GM12878 (cell line): ENCODE measurements at regions not wholly inside any gene's neighbourhood (a gene's known extent, or its start where the extent isn't known, plus 50 kb on each side); places are given as distances from the start of the nearest gene placed in this dataset.
"Not testable (repeated sequence)": the region's sequence is repeated elsewhere in the genome, so short reads cannot be mapped to it uniquely, and the experiment has no call there.

ENCODE experiments used
- ATAC-seq: fragments of 200-7000 bp; cut with Tn5 transposase; 3 replicates; pipeline ENCODE4 v1.9.1; 2020; ENCODE audit warnings: mild to moderate bottlenecking, moderate library complexity
- BruUV-seq: library from RNA; stranded (reverse); fragments of 400-500 nt; replicated peaks from 2 replicates; lab custom pipeline; 2021; lab: Mats Ljungman, UMichigan
- CTCF ChIA-PET: fragments of 300-600 bp; sonication (Branson Sonifier 250); formaldehyde crosslinking; extraction: SDS; loops from one replicate; lab custom pipeline; 2021; ENCODE audit warnings: inconsistent platforms; lab: Yijun Ruan, JAX
- POLR2A ChIA-PET: fragments of 350-600 bp; formaldehyde crosslinking; extraction: SDS; loops from one replicate; lab custom pipeline; 2021; ENCODE audit warnings: inconsistent platforms; lab: Charles Lee
- RAD21 ChIA-PET: fragments of 300-600 bp; sonication (Branson Sonifier 250); formaldehyde crosslinking; loops from one replicate; lab custom pipeline; 2023; ENCODE audit warnings: antibody characterized with exemption; ENCODE audit not compliant: unreplicated experiment; lab: Charles Lee
- SMC1A ChIA-PET: fragments of 300-600 bp; sonication (Branson Sonifier 250); formaldehyde crosslinking; loops from one replicate; lab custom pipeline; 2023; ENCODE audit not compliant: unreplicated experiment, uncharacterized antibody; lab: Charles Lee
- DNase-seq: peaks from one replicate; pipeline ENCODE4 v3.0.0-alpha.2; 2011; ENCODE audit warnings: low read depth, low spot score
- FAIRE-seq: peaks from 3 replicates; lab custom pipeline; 2011; peaks lifted over from hg19 to GRCh38; lab: Jason Lieb, UNC
- H2AFZ ChIP-seq: 2 replicates; pipeline ENCODE4 v1.6.0; 2011; ENCODE audit warnings: low read depth, low read length, control low read depth; ENCODE audit not compliant: control insufficient read depth
- H3K27ac ChIP-seq: 2 replicates; pipeline ENCODE4 v1.5.1; 2011; ENCODE audit warnings: control low read depth; ENCODE audit not compliant: control insufficient read depth, insufficient read depth
- H3K27me3 ChIP-seq, 2 experiments: replicated peaks in 1 of 2; 2 replicates each; pipeline versions ENCODE4 v1.6.0 to v1.6.1; 2011; ENCODE audit warnings: low read length in 1 of 2; ENCODE audit not compliant: control insufficient read depth in 2 of 2, insufficient read depth in 2 of 2
- H3K36me3 ChIP-seq, 2 experiments: 2 replicates each; pipeline ENCODE4 v1.5.1; 2011; ENCODE audit warnings: low read length in 1 of 2; ENCODE audit not compliant: control insufficient read depth in 2 of 2, insufficient read depth in 2 of 2
- H3K4me1 ChIP-seq: 2 replicates; pipeline ENCODE4 v1.6.1; 2011; ENCODE audit warnings: mild to moderate bottlenecking, low read length, moderate library complexity, mixed read lengths; ENCODE audit not compliant: control insufficient read depth, insufficient read depth
- H3K4me2 ChIP-seq: 2 replicates; pipeline ENCODE4 v1.6.0; 2011; ENCODE audit warnings: control low read depth; ENCODE audit not compliant: control insufficient read depth, insufficient read depth
- H3K4me3 ChIP-seq: fragments of 200-600 bp; sonication (generic); 2 replicates; pipeline ENCODE4 v1.5.1; 2016
- H3K79me2 ChIP-seq: 2 replicates; pipeline ENCODE4 v1.6.0; 2011; ENCODE audit warnings: low read length; ENCODE audit not compliant: control insufficient read depth, insufficient read depth
- H3K9ac ChIP-seq: 2 replicates; pipeline ENCODE4 v1.8.0; 2011; ENCODE audit warnings: low read length, control low read depth, mixed read lengths; ENCODE audit not compliant: control insufficient read depth, insufficient read depth
- H3K9me3 ChIP-seq: replicated peaks from 3 replicates; pipeline ENCODE4 v1.5.1; 2011; ENCODE audit warnings: mild to moderate bottlenecking, low read length; ENCODE audit not compliant: control insufficient read depth, insufficient read depth
- H4K20me1 ChIP-seq: 2 replicates; pipeline ENCODE4 v1.6.0; 2011; ENCODE audit not compliant: control insufficient read depth, insufficient read depth
- CTCF ChIP-seq, 3 experiments: IDR thresholded peaks in 2 of 3; conservative IDR thresholded peaks in 1 of 3; 2 replicates each; pipeline ENCODE4 v1.5.1; 2011; ENCODE audit warnings: low read depth in 3 of 3, low read length in 3 of 3, mild to moderate bottlenecking in 3 of 3, control low read depth in 2 of 3, moderate library complexity in 2 of 3, inconsistent platforms in 1 of 3, mixed read lengths in 1 of 3; ENCODE audit not compliant: control insufficient read depth in 2 of 3, insufficient read depth in 1 of 3; ENCODE audit errors: extremely low read depth in 1 of 3
- RAD21 ChIP-seq: IDR thresholded peaks from 2 replicates; pipeline ENCODE4 v1.6.1; 2011; ENCODE audit warnings: mild to moderate bottlenecking, low read depth, low read length, moderate library complexity; ENCODE audit not compliant: insufficient read depth
- SMC3 ChIP-seq: IDR thresholded peaks from 2 replicates; pipeline ENCODE4 v1.6.1; 2011; ENCODE audit warnings: low read length, improper control_type of control experiment, borderline replicate concordance
- WGBS: methylation state at CpG from one replicate; pipeline ENCODE4 v1.1.6; 2016; ENCODE audit warnings: low lambda C conversion rate; ENCODE audit not compliant: insufficient replicate concordance, insufficient coverage; ENCODE audit errors: missing lambda C conversion rate; 5-methylcytosine and 5-hydroxymethylcytosine counted together
- in situ Hi-C: fragments of 300-500 bp; cut with MboI; formaldehyde crosslinking; loops from 9 replicates; pipeline ENCODE4 v1.14.3; 2018; ENCODE audit warnings: mixed read lengths
- intact Hi-C: fragments of 100-400 bp; cut with micrococcal nuclease; formaldehyde crosslinking; loops from one replicate; pipeline ENCODE4 v1.14.2; 2022; ENCODE audit not compliant: unreplicated experiment

- peak; percentile 77 for ATAC-seq
- H3K4me2 ChIP-seq, BruUV-seq, H3K9me3 ChIP-seq, H3K27ac ChIP-seq, H4K20me1 ChIP-seq, H3K4me1 ChIP-seq, H2AFZ ChIP-seq, H3K79me2 ChIP-seq, DNase-seq, POLR2A ChIA-PET, in situ Hi-C loops, H3K27me3 ChIP-seq: not testable (repeated sequence)
- 46% methylated on average over 4 of the region's 6 CpGs for WGBS
- CTCF ChIA-PET, result interaction anchor here (0.6 to 3.1 kb wide), 2 partner anchors 219 to 381 kb away, joined by 4 to 18 read pairs; no protein-coding TSS in a partner anchor
- intact Hi-C loops, result loop anchor here (10.0 kb wide), 1 partner anchor 303 kb away; no protein-coding TSS in a partner anchor
- RAD21 ChIA-PET, result interaction anchor here (1.2 kb wide), 1 partner anchor 218 kb away, joined by 4 read pairs; no protein-coding TSS in a partner anchor
- SMC1A ChIA-PET, result interaction anchor here (1.7 kb wide), 1 partner anchor 218 kb away, joined by 3 read pairs; no protein-coding TSS in a partner anchor
- FAIRE-seq, result peak; percentile 82
- 0 out of 2 replicates have a peak, but pooled peaks have one; percentile 30 for TF ChIP-seq RAD21
- peak; percentile 22 to 51 (median 39); a peak in 4 of 6 replicates for TF ChIP-seq CTCF (IDR thresholded peaks at IDR 0.05 in 2 of 3, conservative IDR thresholded peaks at IDR 0.05 in 1 of 3; ENCODE audit: control insufficient read depth in 2 of 3, extremely low read depth in 1 of 3, insufficient read depth in 1 of 3, low read depth in 3 of 3, low read length in 3 of 3)
- TF ChIP-seq SMC3, result 0 out of 2 replicates have a peak, but pooled peaks have one; percentile 7
- TF ChIP-seq, all 136 proteins: peak for 3; not testable (repeated sequence) for 133
- not testable (repeated sequence) for H3K4me3 ChIP-seq, H3K36me3 ChIP-seq, H3K9ac ChIP-seq
Observed at GRCh38 chr7:65621580-65622201, 248.0 kb downstream of the ZNF92 start.

GRCh38 chr7:65631236-65631635 lies 241.6 kb upstream of the VKORC1L1 start:
- ATAC-seq, result not testable (repeated sequence)
- WGBS, result no CpG with 5 or more reads among the region's 1 CpG

DNA sequence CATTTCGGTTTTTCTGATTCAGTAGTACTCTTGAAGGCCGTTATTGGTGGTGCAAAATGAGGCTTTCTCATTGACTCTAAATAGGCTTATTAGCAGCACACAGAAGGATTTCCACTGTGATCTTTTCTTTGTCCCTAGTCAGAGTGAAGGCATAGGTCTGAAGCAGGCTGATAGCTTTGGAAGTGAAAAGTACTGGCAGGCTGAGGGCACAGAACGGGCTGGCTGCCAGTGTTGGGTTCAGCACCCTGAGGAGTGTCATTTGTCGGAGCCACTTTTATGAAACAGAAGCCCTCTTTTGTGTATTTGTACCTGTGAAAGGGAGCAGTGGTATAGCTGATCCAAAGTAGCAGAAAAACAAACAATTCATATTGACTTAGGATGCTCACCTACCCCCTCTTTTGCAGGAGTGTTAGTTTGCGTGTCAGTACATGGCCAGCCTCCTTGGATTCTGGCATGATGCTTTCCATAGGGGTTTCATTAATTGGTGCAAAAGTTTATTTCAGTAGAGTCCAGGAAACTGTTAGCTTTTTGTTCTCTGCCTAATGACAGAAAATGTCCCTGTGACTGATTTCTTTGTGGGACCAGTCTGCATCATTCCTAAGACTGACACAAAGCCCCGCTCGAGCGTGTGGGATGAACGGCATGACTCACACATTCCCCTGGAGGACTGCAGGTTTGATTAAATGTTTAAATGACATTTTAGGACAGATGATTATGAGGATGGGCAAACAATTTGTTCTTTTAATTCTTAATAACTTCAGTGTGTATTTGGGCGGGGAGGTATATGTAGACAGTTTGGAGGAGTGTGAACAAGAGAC lies 239.1 kb upstream of the VKORC1L1 start:
- POLR2A ChIA-PET, BruUV-seq, H3K9ac ChIP-seq, H3K4me2 ChIP-seq, H3K4me3 ChIP-seq, H4K20me1 ChIP-seq, CTCF ChIA-PET, H3K79me2 ChIP-seq, FAIRE-seq, RAD21 ChIA-PET, SMC1A ChIA-PET, H2AFZ ChIP-seq, ATAC-seq, H3K27ac ChIP-seq, H3K27me3 ChIP-seq, DNase-seq, intact Hi-C loops, H3K9me3 ChIP-seq, H3K36me3 ChIP-seq, in situ Hi-C loops, H3K4me1 ChIP-seq: not testable (repeated sequence)
- no CpG with 5 or more reads among the region's 10 CpGs for WGBS

More at GRCh38 chr7:65631236-65631635, 241.6 kb upstream of the VKORC1L1 start:
- H3K9me3 ChIP-seq, H2AFZ ChIP-seq, H4K20me1 ChIP-seq, CTCF ChIA-PET, DNase-seq, H3K36me3 ChIP-seq, POLR2A ChIA-PET, H3K79me2 ChIP-seq, BruUV-seq, SMC1A ChIA-PET, RAD21 ChIA-PET, H3K4me2 ChIP-seq, H3K27me3 ChIP-seq, H3K9ac ChIP-seq, H3K4me1 ChIP-seq, intact Hi-C loops, H3K4me3 ChIP-seq, FAIRE-seq, in situ Hi-C loops, H3K27ac ChIP-seq: not testable (repeated sequence)
